ENCODE measurements at regions not wholly inside any gene's neighbourhood (a gene's known extent, or its start where the extent isn't known, plus 50 kb on each side); places are given as distances from the start of the nearest gene placed in this dataset.
"Not testable (repeated sequence)": the region's sequence is repeated elsewhere in the genome, so short reads cannot be mapped to it uniquely, and the experiment has no call there.

GRCh38 chr6:160889148-160889547 lies 102.4 kb upstream of the MAP3K4 start:
- SMC1A ChIA-PET (ENCODE audit: uncharacterized antibody, unreplicated experiment); H3K4me1 ChIP-seq (ENCODE audit: control insufficient read depth, insufficient read depth, low read length); H4K20me1 ChIP-seq (ENCODE audit: control insufficient read depth, insufficient read depth); CTCF ChIA-PET; in situ Hi-C loops (cut with MboI); DNase-seq (ENCODE audit: low read depth, low spot score); H3K9me3 ChIP-seq (replicated peaks; ENCODE audit: control insufficient read depth, insufficient read depth, low read length); H3K27me3 ChIP-seq (replicated peaks in 1 of 2; ENCODE audit: control insufficient read depth in 2 of 2, insufficient read depth in 2 of 2, low read length in 1 of 2); POLR2A ChIA-PET; H3K4me2 ChIP-seq (ENCODE audit: control insufficient read depth, insufficient read depth); H2AFZ ChIP-seq (ENCODE audit: control insufficient read depth, low read depth, low read length); BruUV-seq (replicated peaks); RAD21 ChIA-PET (ENCODE audit: unreplicated experiment); intact Hi-C loops (cut with micrococcal nuclease; ENCODE audit: unreplicated experiment); H3K36me3 ChIP-seq (ENCODE audit: control insufficient read depth in 2 of 2, insufficient read depth in 2 of 2, low read length in 1 of 2); H3K27ac ChIP-seq (ENCODE audit: control insufficient read depth, insufficient read depth); H3K4me3 ChIP-seq; H3K79me2 ChIP-seq (ENCODE audit: control insufficient read depth, insufficient read depth, low read length); FAIRE-seq; H3K9ac ChIP-seq (ENCODE audit: control insufficient read depth, insufficient read depth, low read length); ATAC-seq: not testable (repeated sequence)
- WGBS (ENCODE audit: insufficient coverage, insufficient replicate concordance, low lambda C conversion rate, missing lambda C conversion rate) = 0% methylated on average over 1 of the region's 1 CpG

GRCh38 chr6:160891690-160892089 lies 99.9 kb upstream of the MAP3K4 start:
- intact Hi-C loops (cut with micrococcal nuclease; ENCODE audit: unreplicated experiment) = no loop called here
- Histone ChIP-seq H2AFZ (ENCODE audit: control insufficient read depth, low read depth, low read length) (no peak overlapping the region), H3K27me3 (replicated peaks in 1 of 2; ENCODE audit: control insufficient read depth in 2 of 2, insufficient read depth in 2 of 2, low read length in 1 of 2) (no peaks in the 10 kb centered on the region), H3K27ac (ENCODE audit: control insufficient read depth, insufficient read depth) (no peak overlapping the region), H3K4me1 (ENCODE audit: control insufficient read depth, insufficient read depth, low read length) (no peaks in the 10 kb centered on the region), H4K20me1 (ENCODE audit: control insufficient read depth, insufficient read depth) (no peaks in the 10 kb centered on the region), H3K4me2 (ENCODE audit: control insufficient read depth, insufficient read depth) (no peak overlapping the region), H3K79me2 (ENCODE audit: control insufficient read depth, insufficient read depth, low read length) (no peaks in the 10 kb centered on the region), H3K9ac (ENCODE audit: control insufficient read depth, insufficient read depth, low read length) (no peak overlapping the region), H3K36me3 (ENCODE audit: control insufficient read depth in 2 of 2, insufficient read depth in 2 of 2, low read length in 1 of 2) (no peaks in the 10 kb centered on the region), H3K4me3 (no peak overlapping the region), H3K9me3 (replicated peaks; ENCODE audit: control insufficient read depth, insufficient read depth, low read length) (no peaks in the 10 kb centered on the region; the same call in 2 of the 3 replicates)
- ChIA-PET SMC1A (ENCODE audit: uncharacterized antibody, unreplicated experiment) (no interaction called here), POLR2A (no interaction called here), RAD21 (ENCODE audit: unreplicated experiment) (no interaction called here), CTCF (no interaction called here)
- no peak for ATAC-seq
- FAIRE-seq = no peak
- 3% methylated on average over 2 of the region's 2 CpGs for WGBS (ENCODE audit: insufficient coverage, insufficient replicate concordance, low lambda C conversion rate, missing lambda C conversion rate)
- in situ Hi-C loops (cut with MboI) = no loop called here
- DNase-seq (ENCODE audit: low read depth, low spot score) = no peak
- TF ChIP-seq KAT2A (conservative IDR thresholded peaks at IDR 0.05; ENCODE audit: control insufficient read depth, low read depth, low read length) (no peak), E2F8 (IDR thresholded peaks at IDR 0.05; ENCODE audit: low read depth, partially characterized antibody) (no peak), FOS (IDR thresholded peaks at IDR 0.05; ENCODE audit: borderline replicate concordance, extremely low read depth, insufficient read length) (no peak), BACH1 (IDR thresholded peaks at IDR 0.05; ENCODE audit: borderline replicate concordance) (no peak), RAD21 (IDR thresholded peaks at IDR 0.05; ENCODE audit: insufficient read depth, low read depth, low read length) (no peak), FOXK2 (IDR thresholded peaks at IDR 0.05) (no peak)
- TF ChIP-seq, protein P1, sequence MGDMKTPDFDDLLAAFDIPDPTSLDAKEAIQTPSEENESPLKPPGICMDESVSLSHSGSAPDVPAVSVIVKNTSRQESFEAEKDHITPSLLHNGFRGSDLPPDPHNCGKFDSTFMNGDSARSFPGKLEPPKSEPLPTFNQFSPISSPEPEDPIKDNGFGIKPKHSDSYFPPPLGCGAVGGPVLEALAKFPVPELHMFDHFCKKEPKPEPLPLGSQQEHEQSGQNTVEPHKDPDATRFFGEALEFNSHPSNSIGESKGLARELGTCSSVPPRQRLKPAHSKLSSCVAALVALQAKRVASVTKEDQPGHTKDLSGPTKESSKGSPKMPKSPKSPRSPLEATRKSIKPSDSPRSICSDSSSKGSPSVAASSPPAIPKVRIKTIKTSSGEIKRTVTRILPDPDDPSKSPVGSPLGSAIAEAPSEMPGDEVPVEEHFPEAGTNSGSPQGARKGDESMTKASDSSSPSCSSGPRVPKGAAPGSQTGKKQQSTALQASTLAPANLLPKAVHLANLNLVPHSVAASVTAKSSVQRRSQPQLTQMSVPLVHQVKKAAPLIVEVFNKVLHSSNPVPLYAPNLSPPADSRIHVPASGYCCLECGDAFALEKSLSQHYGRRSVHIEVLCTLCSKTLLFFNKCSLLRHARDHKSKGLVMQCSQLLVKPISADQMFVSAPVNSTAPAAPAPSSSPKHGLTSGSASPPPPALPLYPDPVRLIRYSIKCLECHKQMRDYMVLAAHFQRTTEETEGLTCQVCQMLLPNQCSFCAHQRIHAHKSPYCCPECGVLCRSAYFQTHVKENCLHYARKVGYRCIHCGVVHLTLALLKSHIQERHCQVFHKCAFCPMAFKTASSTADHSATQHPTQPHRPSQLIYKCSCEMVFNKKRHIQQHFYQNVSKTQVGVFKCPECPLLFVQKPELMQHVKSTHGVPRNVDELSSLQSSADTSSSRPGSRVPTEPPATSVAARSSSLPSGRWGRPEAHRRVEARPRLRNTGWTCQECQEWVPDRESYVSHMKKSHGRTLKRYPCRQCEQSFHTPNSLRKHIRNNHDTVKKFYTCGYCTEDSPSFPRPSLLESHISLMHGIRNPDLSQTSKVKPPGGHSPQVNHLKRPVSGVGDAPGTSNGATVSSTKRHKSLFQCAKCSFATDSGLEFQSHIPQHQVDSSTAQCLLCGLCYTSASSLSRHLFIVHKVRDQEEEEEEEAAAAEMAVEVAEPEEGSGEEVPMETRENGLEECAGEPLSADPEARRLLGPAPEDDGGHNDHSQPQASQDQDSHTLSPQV (IDR thresholded peaks at IDR 0.05) = no peak
- no TSS peak for BruUV-seq (replicated peaks)

Measured in GM12878 (cell line).